ENCODE measurements at regions not wholly inside any gene's neighbourhood (a gene's known extent, or its start where the extent isn't known, plus 50 kb on each side); places are given as distances from the start of the nearest gene placed in this dataset.

DNA sequence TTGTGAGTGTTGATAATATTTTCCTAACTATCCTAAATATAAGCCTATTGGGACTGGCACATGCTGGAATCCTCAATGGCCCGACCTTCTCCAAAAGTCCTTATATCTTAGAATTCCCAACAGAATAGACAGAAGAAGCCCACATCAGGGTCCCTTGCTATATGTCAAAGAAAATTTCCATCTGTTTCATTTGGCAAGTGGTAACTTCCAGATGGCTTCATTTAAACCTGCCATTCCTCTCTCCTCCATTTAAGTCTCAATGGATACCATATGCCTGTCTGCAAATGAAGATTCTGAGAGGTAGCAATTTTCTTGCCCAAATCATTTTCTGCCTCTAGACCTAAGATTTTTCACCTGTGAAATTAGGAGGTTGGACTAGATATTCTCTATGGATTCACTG is 73.1 kb upstream of the KCNA4 start:
- no peak for DNase-seq

DNA sequence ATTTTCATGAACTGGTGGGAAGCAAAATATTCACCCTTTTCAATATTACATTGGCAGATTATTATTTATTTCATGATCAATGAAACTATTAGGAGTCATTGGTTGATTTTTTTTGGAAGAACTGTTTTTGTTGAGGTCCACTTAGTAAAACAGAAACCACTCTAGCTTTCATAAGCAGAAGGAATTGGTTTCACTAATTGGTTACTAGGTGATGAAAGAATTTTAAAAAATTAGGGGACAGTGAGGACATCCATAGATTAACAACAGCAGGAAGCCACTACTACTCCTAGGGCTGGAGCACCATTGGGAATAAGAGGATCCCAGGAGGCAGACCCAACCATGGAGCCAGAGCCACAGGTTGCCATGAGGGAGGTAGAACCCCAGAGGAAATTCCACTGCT is 74.4 kb upstream of the KCNA4 start:
- no peak for DNase-seq

DNA sequence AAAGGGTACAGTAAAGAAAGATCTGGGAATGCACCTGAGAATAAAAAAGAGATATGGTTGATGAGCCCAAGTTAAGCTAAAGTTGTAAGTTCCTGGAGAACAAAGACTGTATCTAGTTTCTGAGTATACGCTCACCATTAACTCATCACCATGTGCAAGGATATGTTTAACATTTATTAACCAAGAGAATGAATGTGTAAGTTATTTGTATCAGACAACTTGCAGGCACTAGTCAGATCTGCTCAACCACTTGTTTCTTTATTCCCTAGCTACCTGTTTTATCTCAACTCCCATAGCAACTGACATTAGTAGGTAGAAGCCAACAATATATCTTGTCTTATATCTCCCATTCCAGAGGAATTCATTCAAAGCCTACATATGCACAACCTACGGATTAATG is 74.9 kb upstream of the KCNA4 start:
- DNase-seq = no peak

DNA sequence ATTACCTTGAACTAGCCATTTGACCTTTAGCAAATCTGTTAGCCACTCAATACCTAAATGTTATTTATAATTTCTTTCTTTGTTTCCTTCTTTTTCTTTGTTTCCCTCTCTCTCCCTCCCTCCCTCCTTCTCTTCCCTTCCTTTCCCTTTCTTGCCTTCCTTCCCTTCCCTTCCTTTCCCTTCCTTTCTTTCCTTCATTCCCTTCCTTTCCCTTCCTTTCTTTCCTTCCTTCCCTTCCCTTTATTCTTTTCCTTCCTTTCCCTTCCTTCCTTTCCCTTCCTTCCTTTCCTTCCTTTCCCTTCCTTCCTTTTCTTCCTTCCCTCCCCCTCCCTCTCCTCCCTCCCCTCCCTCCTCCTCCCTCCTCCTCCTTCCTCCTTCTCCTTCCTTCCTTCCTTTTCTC is 75.7 kb upstream of the KCNA4 start:
- DNase-seq = no peak

DNA sequence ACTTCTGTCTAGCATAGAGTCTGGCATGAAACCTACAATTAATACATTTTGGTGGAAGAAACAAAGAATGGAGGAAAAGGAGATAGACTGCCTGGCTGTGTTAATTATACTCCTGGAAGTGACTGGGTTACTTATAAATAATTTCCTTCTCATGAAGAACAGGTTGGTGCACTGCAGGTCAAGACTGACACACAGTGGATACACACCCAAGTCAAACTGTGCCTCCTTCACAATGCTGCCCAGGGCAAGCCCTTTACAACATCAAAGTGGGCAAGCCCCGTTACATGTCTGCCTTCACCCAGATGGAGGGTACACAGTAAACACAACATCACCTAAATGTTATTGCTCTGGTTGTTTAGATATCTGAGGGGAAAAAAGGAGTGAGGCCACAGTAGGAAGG is 83.7 kb upstream of the KCNA4 start:
- DNase-seq = no peak

DNA sequence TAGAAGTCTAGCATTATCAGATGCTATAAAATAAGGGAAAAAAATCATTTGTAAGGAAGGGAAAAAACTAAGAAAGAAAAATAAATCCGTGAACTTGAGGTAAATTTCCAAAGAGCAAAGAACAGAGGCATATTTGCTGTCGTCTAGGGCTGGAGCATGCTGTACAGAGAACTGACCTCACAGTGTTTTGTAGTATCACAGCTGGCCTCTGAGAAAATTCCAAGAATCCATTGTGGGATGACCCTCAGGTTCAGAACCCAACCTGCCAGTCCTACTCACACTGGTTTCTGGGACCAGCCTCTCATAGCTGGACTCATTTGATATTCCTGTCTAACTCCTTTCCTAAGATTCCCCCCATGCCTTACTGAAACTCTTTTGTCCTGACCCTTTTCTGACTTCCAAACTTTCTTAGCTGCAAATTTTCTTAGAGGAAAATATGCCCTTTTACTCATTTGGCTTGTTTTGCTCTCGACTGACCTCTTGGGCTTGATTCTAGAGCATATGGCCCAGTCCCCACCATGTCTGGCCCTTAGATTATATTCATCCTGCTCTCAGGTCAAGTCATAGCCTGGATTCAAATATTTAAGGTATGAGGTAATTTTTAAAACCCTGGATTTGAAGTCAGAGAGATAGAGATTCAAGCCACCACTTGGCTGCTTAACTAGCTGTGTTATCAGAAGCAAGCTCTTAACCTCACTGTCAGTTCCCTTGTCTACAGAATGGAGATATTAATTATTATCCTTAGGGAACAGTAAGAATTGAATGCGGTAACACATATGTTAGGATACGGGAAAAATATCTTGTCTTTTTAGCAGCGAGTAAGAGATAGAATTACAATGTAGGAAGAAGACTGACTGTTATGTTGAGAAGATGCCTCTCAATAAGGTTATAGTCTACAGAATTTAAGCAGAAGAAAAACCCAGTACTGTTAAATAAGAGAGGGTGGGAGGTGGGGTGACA is 89.7 kb upstream of the KCNA4 start:
- no peak for DNase-seq

DNA sequence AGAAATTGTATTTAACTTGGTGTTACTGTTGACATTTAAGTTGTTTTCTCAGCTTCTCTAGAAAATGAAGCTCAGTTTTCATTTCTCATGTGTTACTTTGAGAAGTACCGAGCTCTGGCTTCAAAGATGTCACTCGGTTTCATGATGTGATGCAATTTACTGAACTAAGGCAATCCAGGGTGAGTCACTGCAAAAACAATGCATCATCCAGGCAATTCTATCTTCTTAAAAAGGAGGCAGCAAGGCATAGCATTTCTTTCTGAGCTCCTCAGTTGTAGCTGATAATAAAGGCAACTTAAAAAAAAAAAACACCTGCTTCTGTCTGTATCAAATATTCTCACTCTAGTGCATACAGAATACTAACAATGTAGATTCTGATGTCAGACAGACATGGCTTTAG is 91.1 kb upstream of the KCNA4 start:
- DNase-seq = no peak

DNA sequence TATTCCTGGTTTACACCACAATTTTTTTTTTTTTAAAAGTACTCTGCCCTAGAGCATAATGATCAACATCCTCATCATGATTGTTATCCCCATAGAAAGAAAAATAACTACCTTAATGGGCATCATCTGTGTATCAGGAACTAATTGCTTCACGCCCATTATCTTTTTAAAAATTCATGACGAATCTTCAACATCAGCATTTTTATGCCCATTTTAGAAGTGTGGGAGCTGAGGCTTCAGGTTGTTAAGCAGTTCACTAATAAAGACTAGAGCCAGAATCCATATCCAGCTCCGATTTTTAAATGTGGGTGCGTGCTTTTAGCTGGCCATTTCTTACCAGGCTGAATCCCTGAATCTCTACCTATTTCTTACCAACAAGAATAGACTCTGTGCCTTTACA is 92.9 kb upstream of the KCNA4 start:
- no peak for DNase-seq

DNA sequence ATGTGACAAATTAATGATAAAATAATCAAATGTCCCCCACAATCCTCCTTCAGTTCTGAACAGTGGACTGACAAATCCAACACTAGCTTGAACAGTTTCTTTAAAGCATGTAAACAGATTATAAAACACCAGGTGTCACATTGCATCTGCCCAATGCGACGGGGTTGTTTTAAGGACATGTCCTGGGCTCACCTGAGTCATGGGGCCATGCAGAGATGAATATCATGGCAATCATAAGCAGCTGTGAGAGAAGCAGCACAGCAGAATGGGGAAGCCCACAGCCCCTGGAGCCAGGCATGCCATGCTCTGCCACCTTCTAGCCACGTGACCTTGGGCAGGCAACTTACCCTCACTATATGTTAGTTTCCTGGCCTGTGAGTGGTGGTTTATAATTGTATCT is 93.9 kb upstream of the KCNA4 start:
- no peak for DNase-seq

DNA sequence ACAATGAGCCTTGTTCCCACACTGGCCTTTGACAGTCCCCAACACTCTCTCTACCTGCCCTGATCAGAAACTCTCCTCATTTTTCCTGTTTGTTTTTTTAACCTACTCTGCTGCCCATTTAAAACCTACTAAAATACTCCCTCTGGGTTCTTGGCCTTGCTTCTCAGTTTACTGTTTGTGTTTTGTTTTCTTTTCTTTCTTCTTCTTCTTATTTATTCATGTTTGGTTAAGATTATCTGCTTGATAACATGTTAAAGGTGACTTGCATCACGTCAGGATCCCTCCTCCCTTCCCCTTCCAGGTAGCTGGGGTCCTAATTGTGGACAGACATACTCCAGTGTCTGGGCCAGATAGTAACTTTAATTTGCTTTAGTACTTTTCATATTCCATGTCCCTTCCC is 95.0 kb upstream of the KCNA4 start:
- no peak for DNase-seq

DNA sequence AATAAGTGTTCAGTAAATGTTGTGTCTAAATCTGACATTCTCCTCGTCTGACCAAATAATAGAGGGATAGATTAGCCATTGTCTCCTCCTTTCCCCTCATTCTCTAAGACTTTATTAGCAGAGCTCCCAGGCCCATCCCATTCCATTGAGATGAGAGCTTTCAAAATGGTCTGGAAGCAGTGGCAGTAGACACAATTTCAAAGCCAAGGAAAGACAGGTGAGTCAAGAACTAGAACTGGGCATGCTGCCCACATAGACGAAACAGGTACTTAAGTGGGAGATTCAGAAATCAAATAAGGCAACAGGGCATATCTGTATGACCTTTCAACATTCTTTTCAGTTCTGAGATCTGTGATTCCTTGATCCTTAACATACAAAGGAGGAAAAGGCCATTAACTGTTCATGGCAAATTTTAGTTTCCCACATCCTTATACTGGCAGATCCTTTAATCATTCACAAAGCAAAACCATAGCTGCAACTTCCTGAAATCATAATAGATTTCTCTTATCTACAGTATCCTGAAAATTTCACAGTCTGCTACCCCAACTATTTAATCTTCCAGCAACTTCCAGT is 96.6 kb upstream of the KCNA4 start:
- DNase-seq = no peak

DNA sequence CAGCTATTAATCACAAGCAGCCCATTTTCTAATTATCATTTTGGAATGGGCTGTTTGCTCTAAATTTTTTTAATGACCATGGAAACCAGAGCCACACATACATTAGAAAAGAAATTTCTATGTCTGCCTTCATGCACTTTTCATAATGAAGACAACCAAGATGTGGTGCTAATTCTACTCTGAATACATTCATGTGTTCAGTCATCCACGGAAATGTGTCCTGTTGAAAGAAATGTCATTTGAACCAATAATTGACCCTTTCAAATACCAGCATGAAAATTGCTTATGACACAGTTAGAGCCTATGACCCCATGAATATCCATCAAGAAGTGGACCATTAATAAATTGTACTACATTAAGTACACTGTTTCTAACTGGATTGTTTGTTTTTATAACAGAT is 99.7 kb upstream of the KCNA4 start:
- DNase-seq = no peak

DNA sequence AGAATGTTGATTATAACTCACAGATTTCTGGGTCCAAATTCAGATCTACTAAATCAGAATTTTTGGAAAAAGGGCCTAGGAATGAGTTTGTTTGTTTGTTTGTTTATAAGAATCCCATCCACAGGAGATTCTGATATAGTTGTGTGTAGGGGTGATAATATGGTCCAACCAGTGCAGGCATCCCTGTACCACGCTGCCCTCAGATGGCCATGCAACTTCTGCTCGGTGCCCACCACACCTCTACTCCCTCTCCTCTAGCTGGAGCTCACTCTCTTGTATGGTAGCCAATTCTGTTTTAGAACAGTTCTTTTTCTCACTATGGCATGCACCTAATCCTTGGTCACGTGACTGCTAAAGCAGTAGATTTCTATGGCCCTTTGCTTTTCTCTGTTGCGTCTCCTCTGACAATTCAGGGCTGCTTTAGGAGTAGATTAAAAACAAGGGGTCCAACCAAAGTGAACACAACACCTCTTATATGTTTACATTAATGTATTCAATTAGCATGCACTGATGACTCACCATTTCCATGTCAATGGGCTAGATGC is 103.3 kb upstream of the KCNA4 start:
- DNase-seq = no peak

DNA sequence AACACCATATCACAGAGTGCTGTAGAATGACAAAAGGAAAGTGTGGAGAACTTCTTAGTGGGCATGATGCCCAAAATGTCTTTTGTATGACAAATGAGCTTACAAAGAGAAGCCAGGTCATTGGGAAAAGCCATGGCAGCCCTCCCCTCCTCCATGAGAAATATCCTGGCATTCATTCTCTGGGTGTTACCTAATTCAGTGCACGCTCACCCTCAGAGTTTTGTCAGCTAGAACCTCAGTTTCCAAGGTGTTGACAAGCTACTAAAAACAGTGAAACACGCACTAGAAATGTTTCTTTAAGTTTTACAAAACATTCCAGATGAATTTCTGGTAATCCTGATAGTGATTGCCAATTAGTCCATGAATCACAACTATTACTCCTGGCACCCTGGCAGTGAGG is 105.4 kb upstream of the FSHB start:
- no peak for DNase-seq

DNA sequence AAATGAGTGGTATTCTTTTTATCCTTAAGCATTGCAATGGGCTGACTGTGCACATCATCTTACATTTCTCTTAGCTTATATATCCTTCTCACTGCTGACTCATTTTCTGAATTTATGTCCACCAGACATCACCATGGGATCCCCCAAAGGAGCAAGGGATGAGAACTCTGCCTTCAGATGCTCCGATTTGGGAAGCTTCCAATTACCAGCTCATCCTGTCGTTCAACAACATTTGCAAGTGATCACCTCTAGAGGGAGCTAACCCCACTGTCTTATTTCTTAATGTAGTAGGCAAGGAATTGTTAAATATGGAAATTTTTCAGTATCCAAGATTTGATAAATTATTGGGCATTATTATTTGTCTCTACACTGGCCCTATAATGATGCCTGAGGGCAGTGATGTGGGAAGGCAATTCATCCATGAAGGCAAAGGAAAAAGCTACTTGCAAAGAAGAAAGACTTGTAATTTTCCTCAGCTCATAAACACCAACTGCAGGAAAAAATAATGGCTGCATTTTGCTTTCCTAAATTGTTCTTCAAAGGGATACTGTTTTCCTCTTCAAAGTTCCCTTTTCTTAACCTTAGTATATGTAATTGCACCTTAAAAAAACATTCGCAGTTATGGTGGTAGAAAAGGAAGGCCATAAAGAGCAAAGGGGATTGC is 102.4 kb upstream of the FSHB start:
- DNase-seq = peak; percentile 6

DNA sequence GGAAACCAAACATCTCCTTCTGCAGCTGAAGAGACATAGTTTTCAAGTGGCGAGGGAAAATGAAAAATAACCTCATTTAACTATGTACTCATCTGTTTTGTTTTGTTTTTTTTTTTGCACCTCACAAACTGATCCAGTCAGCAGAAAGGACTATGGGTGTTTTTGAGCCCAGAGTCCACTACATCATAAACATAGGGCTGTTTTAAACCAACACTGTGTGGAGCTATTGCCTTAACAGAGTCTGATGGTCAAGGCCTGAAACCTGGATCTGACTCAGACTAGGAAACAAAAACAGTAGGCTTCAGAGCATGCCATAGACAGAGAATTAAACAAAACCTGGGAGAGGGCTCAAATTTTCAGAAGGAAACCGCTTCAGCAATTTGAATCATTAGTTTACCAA is 99.3 kb upstream of the FSHB start:
- DNase-seq = no peak

DNA sequence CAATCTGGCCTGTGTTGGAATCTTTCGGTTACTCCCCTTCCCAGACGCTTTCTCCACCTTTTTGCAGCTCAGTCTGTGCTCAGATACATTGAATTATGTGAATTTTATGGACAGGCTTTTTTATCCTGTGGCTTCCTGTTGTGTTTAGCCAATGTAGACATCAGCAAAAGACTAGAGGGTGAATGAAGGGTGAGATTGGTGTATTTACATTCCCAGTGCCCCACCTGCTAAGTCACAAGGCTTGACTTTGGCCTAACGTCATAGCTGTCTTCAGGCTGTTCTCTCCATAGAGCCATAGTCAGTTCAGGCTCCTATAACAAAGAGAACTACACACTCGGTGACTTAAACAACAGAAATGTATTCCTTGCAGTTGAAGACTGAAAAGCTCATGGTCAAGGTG is 97.5 kb upstream of the FSHB start:
- DNase-seq = no peak

DNA sequence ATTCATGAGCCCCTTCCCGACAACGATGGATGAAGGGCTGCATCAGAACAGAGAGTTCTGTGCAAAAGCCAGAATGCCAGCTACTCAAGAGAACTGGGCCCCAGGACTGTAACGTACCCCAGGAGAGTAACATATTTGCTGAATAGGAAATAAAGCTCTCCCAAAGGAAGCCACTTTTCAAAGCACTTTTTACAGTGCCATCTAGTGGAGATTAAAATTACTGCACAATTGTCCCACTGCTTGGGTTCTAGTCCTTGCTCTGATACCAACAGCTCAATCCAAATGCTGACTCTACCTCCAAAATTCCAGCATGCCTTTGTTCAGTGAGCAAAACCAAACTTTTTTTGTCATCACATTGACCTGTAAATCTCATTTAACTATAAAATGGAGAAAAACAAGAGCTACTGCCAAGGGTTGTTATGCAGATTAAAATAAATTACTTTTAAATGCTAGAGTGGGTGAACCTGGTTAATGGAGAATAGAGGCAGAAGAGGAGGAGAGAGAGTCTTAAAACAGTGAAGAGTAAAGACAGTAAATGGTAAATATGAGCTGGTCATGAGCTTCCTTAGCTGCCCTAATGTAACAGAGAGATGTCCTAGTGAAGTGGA is 87.6 kb upstream of the FSHB start:
- DNase-seq = peak; percentile 33

DNA sequence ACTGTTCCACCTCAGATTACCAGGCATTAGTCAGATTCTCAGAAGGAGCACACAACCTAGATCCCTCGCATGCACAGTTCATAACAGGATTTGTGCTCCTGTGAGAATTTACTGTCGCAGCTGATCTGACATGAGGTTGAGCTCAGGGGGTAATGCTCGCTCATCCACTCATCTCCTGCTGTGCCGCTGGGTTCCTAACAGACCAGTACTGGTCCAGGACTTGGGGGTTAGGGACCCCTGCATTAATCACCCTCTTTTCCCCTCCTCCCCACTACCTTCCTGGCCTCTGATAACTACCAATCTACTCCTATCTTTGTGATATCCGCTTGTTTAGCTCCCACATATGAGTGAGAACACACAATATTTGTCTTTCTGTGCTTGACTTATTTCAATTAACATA is 83.5 kb upstream of the FSHB start:
- DNase-seq = no peak

DNA sequence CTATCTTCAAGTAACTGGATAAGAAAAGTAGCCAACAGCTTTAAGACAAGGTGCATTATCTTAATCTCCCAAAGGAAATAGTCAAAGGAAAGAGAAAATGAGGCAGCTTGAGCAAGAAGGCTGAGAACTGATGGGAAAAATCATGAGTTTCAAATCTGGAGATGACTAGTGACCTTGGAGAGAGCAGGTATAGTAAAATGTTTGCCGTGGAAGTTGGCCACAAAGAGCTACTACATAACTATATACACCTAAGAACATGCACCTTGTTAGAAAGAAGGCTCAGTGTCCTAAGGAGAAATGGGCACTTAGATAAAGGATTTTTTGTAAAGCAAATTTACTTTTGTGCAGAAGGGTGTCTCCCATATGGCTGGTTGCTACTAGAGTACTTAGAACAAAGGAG is 80.8 kb upstream of the FSHB start:
- no peak for DNase-seq

DNA sequence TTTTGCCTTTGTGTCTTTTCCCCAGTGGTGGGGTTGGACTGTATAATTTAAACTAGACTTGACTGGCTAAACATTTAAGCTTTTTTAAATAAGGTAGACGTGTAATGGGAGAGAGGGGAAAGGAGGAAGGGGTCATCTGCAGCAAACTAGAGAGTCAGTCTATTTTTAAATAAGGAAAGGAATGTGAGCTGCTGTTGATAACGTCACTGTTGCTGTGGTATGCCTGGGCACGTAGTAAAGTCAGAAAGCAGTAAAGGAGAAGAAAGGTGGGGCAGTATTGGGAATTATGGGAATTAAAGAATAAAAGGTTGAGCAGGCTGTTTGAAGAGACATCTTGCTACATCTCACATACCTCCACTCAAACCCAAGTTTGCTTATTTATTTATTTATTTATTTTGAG is 80.4 kb upstream of the FSHB start:
- no peak for DNase-seq

DNA sequence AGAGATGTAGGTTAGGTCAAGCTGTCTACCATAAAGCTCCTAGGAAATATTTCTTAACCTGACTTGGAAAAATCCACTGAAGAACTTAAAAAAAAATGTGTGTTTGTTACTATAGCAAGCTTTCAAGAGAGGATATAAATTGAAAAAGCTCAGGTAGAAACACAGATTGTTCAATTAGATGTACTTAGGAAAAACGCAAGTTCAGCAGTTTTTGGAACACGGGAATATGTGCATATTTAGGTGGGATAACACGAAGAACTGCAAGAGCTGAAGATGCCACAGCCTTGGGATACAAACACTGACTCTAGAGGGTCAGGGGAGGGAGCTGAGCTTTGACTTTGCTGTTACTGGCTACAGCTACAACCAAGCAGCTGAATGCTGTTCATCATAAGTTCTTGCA is 77.8 kb upstream of the FSHB start:
- no peak for DNase-seq

DNA sequence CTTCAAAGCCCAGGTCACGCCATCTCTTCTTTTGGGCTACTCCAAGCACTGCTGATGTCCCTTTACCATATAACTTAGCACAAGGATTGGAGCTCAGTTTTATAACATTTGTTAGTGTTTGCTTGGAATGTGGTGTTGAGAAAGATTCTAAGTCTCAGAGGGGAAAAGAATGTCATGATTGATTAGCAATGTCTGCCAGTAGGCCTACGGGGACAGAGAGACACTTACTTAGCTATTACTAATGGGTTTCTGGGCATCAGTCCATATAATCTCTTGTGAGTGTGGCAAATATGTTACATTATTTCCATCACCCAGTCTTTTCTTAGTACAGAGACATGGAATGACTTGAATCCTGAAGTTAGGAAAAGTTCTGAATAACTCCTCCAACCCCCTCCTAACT is 75.4 kb upstream of the FSHB start:
- DNase-seq = no peak

DNA sequence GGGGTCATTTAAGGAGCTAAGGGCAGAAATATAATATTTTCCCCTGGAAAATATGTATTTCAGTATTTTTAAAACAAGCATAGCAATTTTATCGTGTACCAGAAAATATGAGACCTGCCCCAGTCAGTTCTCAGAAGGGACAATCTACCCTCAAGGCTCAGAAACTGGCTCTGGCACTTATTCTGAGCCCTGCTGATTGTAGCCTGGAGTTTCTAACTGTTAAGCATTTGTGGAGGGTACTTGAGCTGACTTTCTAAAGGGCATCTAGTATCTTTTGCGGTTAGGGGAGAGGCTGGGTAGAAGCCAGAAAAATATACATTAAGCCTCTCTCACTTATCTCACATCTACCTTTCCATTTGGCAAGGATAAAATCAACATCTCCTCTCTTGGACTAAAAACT is 71.3 kb upstream of the FSHB start:
- no peak for DNase-seq

All from CD4-positive, alpha-beta T cell treated with Interleukin-10 for 1 hour (primary cell).